ENCODE measurements at regions not wholly inside any gene's neighbourhood (a gene's known extent, or its start where the extent isn't known, plus 50 kb on each side); places are given as distances from the start of the nearest gene placed in this dataset.

DNA sequence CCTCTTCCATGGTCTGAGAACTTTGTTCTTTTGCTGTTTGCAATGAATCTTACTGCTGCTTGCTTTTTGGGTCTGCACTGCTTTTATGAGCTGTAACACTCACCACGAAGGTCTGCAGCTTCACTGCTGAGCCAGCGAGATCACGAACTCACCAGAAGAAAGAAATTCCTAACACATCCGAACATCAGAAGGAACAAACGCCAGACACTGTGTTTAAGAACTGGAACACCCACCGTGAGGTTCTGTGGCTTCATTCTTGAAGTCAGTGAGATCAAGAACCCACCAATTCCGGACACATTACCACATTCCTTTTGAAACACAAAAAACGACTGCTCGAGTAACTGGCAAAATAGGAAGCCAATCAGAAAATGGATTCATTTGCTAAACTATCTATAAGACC, 471.8 kb downstream of the TFAP2A start:
- no peaks in the 10 kb centered on the region for H3K4me1 Mint-ChIP-seq (ENCODE audit: low read depth)
- H3K27ac Mint-ChIP-seq: no peak overlapping the region
- no peak overlapping the region for H3K4me3 Mint-ChIP-seq
- no peaks in the 10 kb centered on the region for H3K36me3 Mint-ChIP-seq (ENCODE audit: low read depth)
- intact Hi-C loops (cut with micrococcal nuclease): no loop called here
- no peaks in the 10 kb centered on the region for H3K27me3 Mint-ChIP-seq
- H3K9me3 Mint-ChIP-seq: peaks cover 5% of the 10 kb centered on the region

DNA sequence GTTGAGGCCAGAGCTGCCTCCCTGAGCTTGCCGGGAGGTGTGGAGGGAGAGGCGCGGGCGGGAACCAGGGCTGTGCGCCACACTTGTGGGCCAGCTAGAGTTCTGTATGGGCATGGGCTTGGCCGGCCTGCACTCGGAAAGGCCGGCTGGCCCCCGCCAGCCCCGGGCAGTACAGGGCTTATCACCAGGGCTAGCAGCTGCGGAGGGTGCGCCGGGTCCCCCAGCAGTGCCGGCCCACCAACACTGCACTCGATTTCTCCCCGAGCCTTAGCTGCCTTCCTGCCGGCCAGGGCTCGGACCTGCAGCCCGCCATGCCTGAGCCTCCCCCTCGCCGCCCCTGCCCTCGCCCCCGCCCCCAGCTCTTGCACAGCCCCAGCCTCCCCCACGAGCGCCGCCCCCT, 472.7 kb downstream of the TFAP2A start:
- H3K27ac Mint-ChIP-seq: no peak overlapping the region
- no peaks in the 10 kb centered on the region for H3K27me3 Mint-ChIP-seq
- H3K36me3 Mint-ChIP-seq (ENCODE audit: low read depth): no peaks in the 10 kb centered on the region
- peaks cover 5% of the 10 kb centered on the region for H3K9me3 Mint-ChIP-seq
- H3K4me3 Mint-ChIP-seq: no peak overlapping the region
- intact Hi-C loops (cut with micrococcal nuclease): no loop called here
- H3K4me1 Mint-ChIP-seq (ENCODE audit: low read depth): no peaks in the 10 kb centered on the region

DNA sequence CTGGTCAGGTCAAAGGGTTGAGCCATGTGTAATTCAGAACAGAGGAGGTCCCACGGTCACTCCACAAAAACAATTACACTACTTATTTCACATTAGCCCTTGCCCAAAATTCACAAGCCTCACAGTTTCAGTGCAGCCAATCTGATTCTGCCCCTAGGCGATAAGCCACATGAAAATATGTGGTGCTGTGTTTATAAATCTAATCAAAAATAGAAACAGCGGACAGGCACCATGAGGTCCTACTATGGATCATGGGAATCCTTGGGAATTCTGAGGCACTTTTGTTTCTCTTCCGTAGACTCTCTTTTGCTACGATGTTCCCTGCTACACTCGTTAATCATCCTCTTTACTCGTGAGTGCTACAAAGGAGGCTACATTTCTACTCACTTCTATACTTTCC, 476.1 kb downstream of the TFAP2A start:
- Mint-ChIP-seq H3K4me3 (no peak overlapping the region), H3K27ac (no peak overlapping the region), H3K27me3 (no peaks in the 10 kb centered on the region), H3K4me1 (ENCODE audit: low read depth) (no peaks in the 10 kb centered on the region), H3K36me3 (ENCODE audit: low read depth) (no peaks in the 10 kb centered on the region), H3K9me3 (peaks cover 5% of the 10 kb centered on the region)
- intact Hi-C loops (cut with micrococcal nuclease): no loop called here

DNA sequence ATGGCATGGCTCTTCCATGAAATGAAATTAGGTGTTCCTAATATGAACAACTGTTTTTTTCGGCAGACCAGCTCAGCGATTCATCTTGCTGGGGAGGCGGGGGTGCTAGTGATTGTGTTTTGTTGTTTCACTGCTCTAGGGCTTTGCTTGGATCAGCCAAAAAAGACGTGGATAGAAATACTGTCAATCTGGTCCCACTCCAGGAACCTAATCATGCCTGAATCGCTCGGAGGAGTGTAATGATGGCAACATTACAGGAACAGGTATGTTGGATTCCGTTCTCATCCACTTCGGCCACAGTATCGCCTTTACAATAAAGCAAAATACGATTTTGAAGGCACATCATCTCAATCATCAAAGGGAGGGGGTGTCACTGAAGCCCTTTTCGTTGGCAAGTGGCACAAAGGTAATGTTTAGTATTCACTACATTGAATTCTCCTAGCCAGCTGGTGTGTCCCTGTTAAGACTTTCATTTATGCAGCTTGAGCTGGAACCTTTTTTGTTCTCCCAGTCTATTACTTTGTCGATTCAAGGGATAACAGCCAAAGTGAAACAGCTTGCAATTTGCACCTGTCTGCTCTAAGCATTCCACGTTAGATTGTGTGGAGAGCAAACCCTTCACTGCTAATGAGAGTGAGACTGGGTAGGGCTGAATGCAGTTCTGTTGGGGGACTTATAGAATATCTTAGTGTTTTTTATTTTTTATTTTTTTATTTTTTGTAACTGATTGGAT, 477.7 kb downstream of the TFAP2A start:
- no peak overlapping the region for H3K4me3 Mint-ChIP-seq
- no peak overlapping the region for H3K27ac Mint-ChIP-seq
- H3K9me3 Mint-ChIP-seq: peaks cover 5% of the 10 kb centered on the region
- no peaks in the 10 kb centered on the region for H3K4me1 Mint-ChIP-seq (ENCODE audit: low read depth)
- intact Hi-C loops (cut with micrococcal nuclease): no loop called here
- H3K27me3 Mint-ChIP-seq: no peaks in the 10 kb centered on the region
- no peaks in the 10 kb centered on the region for H3K36me3 Mint-ChIP-seq (ENCODE audit: low read depth)

DNA sequence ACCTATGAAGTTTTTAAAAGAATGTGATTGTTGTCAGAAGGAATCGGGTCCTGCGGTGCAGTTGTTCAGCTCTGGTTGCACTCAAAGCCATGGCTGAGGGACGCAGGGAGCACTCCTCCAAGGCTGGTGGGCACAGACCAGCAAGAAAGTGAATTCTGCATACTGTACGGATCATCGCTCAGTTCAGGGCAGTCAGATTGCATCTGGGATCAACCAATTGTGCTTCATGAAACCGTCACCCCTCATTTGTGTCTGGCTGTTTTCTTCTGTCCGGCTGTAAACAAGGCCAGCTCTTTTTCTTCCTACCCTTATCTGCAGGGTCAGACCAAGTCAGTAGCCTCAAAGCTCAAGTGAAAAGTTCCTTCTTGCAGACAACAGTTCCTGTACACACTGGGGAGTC, 478.3 kb downstream of the TFAP2A start:
- Mint-ChIP-seq H3K9me3 (peaks cover 4% of the 10 kb centered on the region), H3K27me3 (no peaks in the 10 kb centered on the region), H3K27ac (no peak overlapping the region), H3K36me3 (ENCODE audit: low read depth) (no peaks in the 10 kb centered on the region), H3K4me1 (ENCODE audit: low read depth) (no peaks in the 10 kb centered on the region), H3K4me3 (no peak overlapping the region)
- intact Hi-C loops (cut with micrococcal nuclease): no loop called here

DNA sequence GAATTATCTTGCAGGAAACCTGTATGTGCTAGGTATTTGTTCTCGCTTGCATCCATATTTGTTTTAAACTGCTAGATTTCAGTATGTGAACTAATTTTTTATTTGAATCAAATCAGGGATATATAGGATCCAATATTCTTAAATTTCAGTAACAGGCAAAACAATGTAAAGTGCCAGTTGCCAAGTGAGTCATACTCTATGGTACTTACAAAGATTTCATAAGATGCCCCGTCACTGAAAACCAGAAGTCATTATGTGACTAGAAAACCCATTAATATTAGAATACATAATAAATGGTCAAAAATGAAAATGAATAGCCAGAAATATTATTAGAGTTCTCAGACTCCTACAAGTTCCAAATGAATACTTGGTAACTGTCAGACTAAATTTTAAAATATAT, 481.2 kb downstream of the TFAP2A start:
- Mint-ChIP-seq H3K36me3 (ENCODE audit: low read depth) (no peaks in the 10 kb centered on the region), H3K9me3 (peaks cover 8% of the 10 kb centered on the region)
- intact Hi-C loops (cut with micrococcal nuclease): no loop called here

DNA sequence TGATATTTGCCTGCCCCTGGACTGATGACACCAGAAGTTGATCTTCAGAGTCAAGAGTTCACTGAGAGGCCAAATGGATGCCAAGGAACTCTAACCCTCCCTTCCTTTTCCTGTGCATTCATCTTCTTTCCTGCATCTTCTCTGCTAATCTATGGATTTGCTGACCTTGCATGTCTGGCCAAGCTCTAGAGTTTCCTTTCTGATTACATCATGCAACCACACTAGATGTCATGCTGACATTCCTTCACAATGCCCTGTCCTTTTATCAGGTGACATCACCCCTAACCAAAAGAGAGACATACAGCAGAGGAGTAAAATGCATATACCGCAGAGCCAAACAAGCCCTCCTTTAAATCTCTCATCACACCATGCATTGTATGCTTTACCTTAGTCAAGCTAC, 487.6 kb downstream of the TFAP2A start:
- intact Hi-C loops (cut with micrococcal nuclease): no loop called here
- Mint-ChIP-seq H3K4me3 (no peak overlapping the region), H3K9me3 (peaks cover 26% of the 10 kb centered on the region), H3K36me3 (ENCODE audit: low read depth) (no peaks in the 10 kb centered on the region), H3K27ac (no peak overlapping the region), H3K27me3 (no peaks in the 10 kb centered on the region), H3K4me1 (ENCODE audit: low read depth) (no peaks in the 10 kb centered on the region)

More for the DNA sequence above, 481.2 kb downstream of the TFAP2A start:
- no peaks in the 10 kb centered on the region for H3K4me1 Mint-ChIP-seq (ENCODE audit: low read depth)
- H3K4me3 Mint-ChIP-seq: no peak overlapping the region
- no peaks in the 10 kb centered on the region for H3K27me3 Mint-ChIP-seq
- H3K27ac Mint-ChIP-seq: no peak overlapping the region

DNA sequence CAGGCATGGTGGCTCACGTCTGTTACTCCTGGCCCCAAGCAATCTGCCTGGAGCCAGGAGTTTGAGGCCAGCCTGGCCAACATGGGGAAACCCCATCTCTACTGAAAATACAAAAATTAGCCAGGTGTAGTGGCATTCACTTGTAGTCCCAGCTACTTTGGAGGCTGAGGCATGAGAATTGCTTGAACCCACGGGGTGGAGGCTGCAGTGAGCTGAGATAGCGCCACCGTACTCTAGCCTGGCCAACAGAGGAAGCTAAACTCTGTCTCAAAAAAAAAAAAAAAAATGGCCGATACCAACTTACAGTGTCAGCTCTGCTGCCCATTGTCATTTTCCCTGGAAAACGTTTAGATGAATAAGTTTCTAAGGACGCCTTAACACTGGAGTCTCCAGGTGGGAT, 489.9 kb downstream of the TFAP2A start:
- Mint-ChIP-seq H3K27me3 (no peaks in the 10 kb centered on the region), H3K9me3 (peaks cover 28% of the 10 kb centered on the region), H3K36me3 (ENCODE audit: low read depth) (no peaks in the 10 kb centered on the region), H3K4me3 (no peak overlapping the region), H3K27ac (no peak overlapping the region), H3K4me1 (ENCODE audit: low read depth) (no peaks in the 10 kb centered on the region)
- intact Hi-C loops (cut with micrococcal nuclease): no loop called here

DNA sequence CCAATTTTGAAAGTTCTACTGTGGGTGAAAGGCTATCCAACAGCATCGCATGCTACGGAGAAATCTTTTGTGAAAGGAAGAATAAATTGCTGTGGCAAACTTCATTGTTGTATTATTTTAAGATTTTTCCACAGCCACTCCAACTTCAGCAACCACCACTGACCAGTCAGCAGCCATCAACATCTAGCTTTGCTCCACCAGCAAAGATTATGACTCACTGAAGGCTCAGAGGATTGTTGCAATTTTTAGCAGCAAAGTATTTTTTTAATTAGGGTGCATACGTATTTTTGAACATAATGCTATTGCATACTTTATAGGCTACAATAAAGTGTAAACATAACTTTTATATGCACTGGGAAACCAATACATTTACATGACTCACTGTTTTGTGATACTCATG, 493.5 kb downstream of the TFAP2A start:
- H3K4me1 Mint-ChIP-seq (ENCODE audit: low read depth): no peaks in the 10 kb centered on the region
- no peaks in the 10 kb centered on the region for H3K36me3 Mint-ChIP-seq (ENCODE audit: low read depth)
- H3K4me3 Mint-ChIP-seq: no peak overlapping the region
- H3K27ac Mint-ChIP-seq: no peak overlapping the region
- peaks cover 21% of the 10 kb centered on the region for H3K9me3 Mint-ChIP-seq
- H3K27me3 Mint-ChIP-seq: no peaks in the 10 kb centered on the region
- intact Hi-C loops (cut with micrococcal nuclease): no loop called here

DNA sequence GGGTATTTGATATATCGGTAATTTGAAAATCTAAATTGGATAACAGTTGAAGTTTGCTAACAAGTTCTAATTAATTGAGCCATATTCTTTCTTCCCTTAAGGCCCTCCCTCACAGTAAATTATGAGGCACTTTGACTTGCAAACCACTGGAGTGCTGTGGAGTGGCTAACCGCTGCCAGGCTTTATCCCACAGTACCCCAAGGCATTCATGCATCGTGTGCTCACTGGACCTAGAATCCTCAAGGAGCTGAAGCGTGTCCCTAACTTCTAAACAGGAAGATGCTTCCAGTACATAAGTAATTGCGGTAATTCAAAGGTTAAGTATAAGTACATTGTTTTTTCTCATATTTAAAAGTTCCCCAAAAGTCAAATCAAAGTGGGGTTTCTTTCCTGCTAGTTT, 499.9 kb downstream of the TFAP2A start:
- no peaks in the 10 kb centered on the region for H3K4me1 Mint-ChIP-seq (ENCODE audit: low read depth)
- intact Hi-C loops (cut with micrococcal nuclease): no loop called here
- H3K27ac Mint-ChIP-seq: no peak overlapping the region

DNA sequence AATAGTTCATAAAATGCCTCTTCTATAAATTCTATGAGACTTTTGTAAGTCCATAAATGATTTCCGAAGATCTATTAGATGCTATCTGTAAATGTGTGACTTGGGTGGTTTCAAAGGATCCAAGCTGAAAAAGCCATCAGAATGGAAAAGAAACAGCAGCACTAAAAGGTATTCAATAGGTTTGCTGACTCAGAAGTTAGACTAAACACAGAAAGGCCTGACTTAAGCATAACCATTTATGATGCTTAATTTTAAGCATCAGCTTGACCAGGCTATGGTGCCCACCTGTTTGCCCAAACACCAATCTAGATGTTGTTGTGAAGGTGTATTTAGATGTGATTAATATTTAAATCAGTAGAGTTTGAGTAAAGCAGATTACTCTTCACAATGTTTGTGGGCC, 513.5 kb downstream of the TFAP2A start:
- H3K4me1 Mint-ChIP-seq (ENCODE audit: low read depth): no peaks in the 10 kb centered on the region
- H3K27ac Mint-ChIP-seq: no peak overlapping the region
- no peaks in the 10 kb centered on the region for H3K9me3 Mint-ChIP-seq
- no peaks in the 10 kb centered on the region for H3K36me3 Mint-ChIP-seq (ENCODE audit: low read depth)
- H3K27me3 Mint-ChIP-seq: no peaks in the 10 kb centered on the region
- no peak overlapping the region for H3K4me3 Mint-ChIP-seq
- intact Hi-C loops (cut with micrococcal nuclease): no loop called here

More for the DNA sequence above, 499.9 kb downstream of the TFAP2A start:
- H3K9me3 Mint-ChIP-seq: peaks cover 9% of the 10 kb centered on the region
- H3K4me3 Mint-ChIP-seq: no peak overlapping the region
- H3K27me3 Mint-ChIP-seq: no peaks in the 10 kb centered on the region
- H3K36me3 Mint-ChIP-seq (ENCODE audit: low read depth): no peaks in the 10 kb centered on the region

DNA sequence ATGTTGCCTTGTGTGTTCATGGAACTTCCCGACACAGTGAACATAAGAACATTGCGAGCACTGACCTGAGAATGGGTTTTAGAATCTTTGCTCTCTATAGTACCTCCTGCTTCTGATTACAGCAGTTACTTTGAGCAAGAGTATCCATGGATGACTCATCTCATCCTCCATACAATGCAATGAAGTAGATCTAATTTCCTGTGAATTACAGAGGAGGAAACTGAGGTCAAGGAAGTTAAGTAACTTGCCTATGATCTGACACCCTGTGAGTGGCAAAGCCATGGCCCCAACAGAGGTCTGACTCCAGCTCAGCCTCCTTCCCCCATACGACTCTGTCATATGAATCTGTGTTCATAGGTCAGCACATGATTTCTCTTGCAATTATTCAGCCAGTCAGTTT, 518.1 kb downstream of the TFAP2A start:
- intact Hi-C loops (cut with micrococcal nuclease): no loop called here
- H3K4me1 Mint-ChIP-seq (ENCODE audit: low read depth): no peaks in the 10 kb centered on the region
- H3K9me3 Mint-ChIP-seq: peaks cover 5% of the 10 kb centered on the region
- no peak overlapping the region for H3K27ac Mint-ChIP-seq
- H3K27me3 Mint-ChIP-seq: no peaks in the 10 kb centered on the region
- H3K4me3 Mint-ChIP-seq: no peak overlapping the region
- H3K36me3 Mint-ChIP-seq (ENCODE audit: low read depth): no peaks in the 10 kb centered on the region

DNA sequence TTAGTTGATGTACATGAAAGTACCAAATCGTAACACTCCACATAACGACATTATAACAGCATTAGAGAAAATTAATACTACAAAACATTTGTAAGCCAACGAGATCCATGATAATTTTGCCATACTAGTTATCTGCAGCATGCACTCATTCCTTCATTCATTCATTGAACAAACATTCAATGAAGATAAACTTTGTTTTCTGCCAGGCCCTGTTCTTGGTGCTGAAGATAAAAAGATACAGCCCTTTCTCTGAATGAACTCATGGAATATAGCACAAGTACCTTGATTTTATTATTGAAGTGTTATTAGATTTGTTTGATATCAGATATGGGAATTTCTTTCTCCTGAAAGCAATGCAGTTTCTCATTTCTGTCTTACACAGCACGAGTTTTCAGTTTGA, 524.0 kb downstream of the TFAP2A start:
- Mint-ChIP-seq H3K27ac (no peak overlapping the region), H3K27me3 (no peaks in the 10 kb centered on the region), H3K36me3 (ENCODE audit: low read depth) (no peaks in the 10 kb centered on the region), H3K9me3 (peaks cover 37% of the 10 kb centered on the region), H3K4me1 (ENCODE audit: low read depth) (no peaks in the 10 kb centered on the region), H3K4me3 (no peak overlapping the region)
- intact Hi-C loops (cut with micrococcal nuclease): no loop called here

DNA sequence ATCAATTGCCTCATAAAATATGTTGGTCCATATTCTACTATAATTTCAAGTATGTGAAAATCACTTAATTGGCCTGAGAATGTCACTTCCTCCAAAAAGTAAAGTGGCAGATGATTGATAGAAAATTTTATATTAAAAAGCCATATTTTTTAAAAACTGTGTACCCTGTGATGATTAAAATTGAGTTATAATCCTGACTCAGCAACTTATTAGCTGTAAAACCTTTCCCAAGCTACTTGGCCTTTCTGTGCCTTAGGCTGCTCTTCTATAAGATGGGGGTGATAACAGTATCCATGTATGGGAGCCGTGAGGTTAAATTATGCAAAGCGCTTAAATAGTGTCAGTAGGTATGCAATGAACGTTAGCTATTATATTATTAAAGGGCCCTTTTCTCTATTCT, 524.4 kb downstream of the TFAP2A start:
- Mint-ChIP-seq H3K9me3 (peaks cover 42% of the 10 kb centered on the region), H3K27me3 (no peaks in the 10 kb centered on the region), H3K4me3 (no peak overlapping the region), H3K36me3 (ENCODE audit: low read depth) (no peaks in the 10 kb centered on the region), H3K27ac (no peak overlapping the region), H3K4me1 (ENCODE audit: low read depth) (no peaks in the 10 kb centered on the region)
- intact Hi-C loops (cut with micrococcal nuclease): no loop called here

DNA sequence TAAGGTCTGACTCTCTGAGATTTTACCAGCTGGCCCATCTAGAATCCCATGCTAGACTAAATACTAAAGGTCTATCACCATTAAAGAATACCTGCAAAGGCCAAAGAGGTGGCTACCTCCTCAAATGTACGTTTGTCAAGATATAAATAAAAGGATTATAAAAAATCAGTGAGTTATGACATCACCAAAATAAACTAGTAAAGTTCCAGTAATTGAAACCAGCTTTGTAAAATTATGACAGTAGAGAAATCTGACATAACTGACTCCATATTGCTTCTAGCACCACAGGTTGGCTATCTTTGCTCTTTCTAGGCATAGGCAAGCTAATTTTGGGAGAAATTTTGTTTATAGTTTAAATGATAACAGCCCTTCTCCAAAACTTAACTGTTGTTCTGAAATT, 536.3 kb downstream of the TFAP2A start:
- H3K27me3 Mint-ChIP-seq: no peaks in the 10 kb centered on the region
- intact Hi-C loops (cut with micrococcal nuclease): no loop called here
- H3K4me1 Mint-ChIP-seq (ENCODE audit: low read depth): no peaks in the 10 kb centered on the region
- H3K36me3 Mint-ChIP-seq (ENCODE audit: low read depth): no peaks in the 10 kb centered on the region
- H3K4me3 Mint-ChIP-seq: no peak overlapping the region
- peaks cover 52% of the 10 kb centered on the region for H3K9me3 Mint-ChIP-seq
- no peak overlapping the region for H3K27ac Mint-ChIP-seq
